ENCODE measurements at regions not wholly inside any gene's neighbourhood (a gene's known extent, or its start where the extent isn't known, plus 50 kb on each side); places are given as distances from the start of the nearest gene placed in this dataset.

DNA sequence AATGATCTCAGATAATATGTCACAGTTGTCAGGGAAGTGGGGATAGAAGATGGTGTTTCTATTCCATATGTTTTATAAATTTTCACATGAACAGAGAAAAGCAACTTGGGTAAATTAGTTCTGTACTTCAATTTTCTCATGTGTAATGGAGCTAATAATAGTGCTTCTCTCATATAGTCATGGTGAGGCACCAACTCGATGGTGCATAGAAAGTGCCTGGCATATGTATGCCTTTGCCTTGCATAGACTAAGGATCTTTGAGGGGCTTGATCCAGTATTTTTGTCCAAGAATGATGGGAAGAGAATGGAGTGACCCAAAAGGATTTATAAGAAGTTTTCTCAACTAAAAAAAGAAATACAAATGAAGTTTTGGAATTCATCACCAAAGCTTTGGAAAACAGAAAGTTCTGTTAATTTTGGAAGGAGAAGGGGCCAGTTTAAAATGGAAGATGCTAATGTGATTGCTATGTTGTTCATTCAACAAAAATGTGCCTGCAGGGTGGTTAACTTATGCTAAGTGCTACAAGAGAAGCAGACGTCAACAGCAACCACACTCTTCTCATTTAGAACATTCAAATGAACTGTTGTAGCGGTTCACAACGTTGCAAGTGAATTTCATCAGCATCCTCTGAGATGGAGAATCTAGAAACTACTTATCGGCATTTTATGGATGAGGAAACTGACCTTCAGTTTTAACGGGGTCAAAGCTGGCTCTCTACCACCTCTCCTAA is 86.1 kb downstream of the RTP4 start:
- Mint-ChIP-seq H3K27ac (ENCODE audit: unreplicated experiment) (no peak overlapping the region), H3K9me3 (ENCODE audit: unreplicated experiment) (no peaks in the 10 kb centered on the region), H3K36me3 (ENCODE audit: insufficient read depth, unreplicated experiment) (no peaks in the 10 kb centered on the region), H3K27me3 (ENCODE audit: insufficient read depth, unreplicated experiment) (no peaks in the 10 kb centered on the region), H3K4me3 (ENCODE audit: unreplicated experiment) (no peak overlapping the region), H3K4me1 (ENCODE audit: low read depth, unreplicated experiment) (no peaks in the 10 kb centered on the region)
- Histone ChIP-seq H3K9me3 (0 out of 2 replicates have a peak, but pooled peaks cover 3% of the 10 kb centered on the region), H3K4me1 (no peaks in the 10 kb centered on the region), H3K27me3 (replicated peaks; ENCODE audit: control insufficient read depth, insufficient read depth, low read length) (no peaks in the 10 kb centered on the region), H3K4me3 (ENCODE audit: low read depth, low read length) (no peak overlapping the region), H3K36me3 (ENCODE audit: control insufficient read depth, insufficient read depth, low read length) (no peaks in the 10 kb centered on the region)
- ChIA-PET CTCF (no interaction called here), POLR2A (no interaction called here)
- BruUV-seq (replicated peaks) = no TSS peak
- TF ChIP-seq, protein P1, sequence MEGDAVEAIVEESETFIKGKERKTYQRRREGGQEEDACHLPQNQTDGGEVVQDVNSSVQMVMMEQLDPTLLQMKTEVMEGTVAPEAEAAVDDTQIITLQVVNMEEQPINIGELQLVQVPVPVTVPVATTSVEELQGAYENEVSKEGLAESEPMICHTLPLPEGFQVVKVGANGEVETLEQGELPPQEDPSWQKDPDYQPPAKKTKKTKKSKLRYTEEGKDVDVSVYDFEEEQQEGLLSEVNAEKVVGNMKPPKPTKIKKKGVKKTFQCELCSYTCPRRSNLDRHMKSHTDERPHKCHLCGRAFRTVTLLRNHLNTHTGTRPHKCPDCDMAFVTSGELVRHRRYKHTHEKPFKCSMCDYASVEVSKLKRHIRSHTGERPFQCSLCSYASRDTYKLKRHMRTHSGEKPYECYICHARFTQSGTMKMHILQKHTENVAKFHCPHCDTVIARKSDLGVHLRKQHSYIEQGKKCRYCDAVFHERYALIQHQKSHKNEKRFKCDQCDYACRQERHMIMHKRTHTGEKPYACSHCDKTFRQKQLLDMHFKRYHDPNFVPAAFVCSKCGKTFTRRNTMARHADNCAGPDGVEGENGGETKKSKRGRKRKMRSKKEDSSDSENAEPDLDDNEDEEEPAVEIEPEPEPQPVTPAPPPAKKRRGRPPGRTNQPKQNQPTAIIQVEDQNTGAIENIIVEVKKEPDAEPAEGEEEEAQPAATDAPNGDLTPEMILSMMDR (IDR thresholded peaks at IDR 0.05; ENCODE audit: insufficient read depth in 1 of 2, low read depth in 1 of 2, low read length in 1 of 2, severe bottlenecking in 1 of 2, unreplicated experiment in 1 of 2) = no peak
- intact Hi-C loops (cut with micrococcal nuclease; ENCODE audit: unreplicated experiment) = no loop called here
- no peak for DNase-seq

DNA sequence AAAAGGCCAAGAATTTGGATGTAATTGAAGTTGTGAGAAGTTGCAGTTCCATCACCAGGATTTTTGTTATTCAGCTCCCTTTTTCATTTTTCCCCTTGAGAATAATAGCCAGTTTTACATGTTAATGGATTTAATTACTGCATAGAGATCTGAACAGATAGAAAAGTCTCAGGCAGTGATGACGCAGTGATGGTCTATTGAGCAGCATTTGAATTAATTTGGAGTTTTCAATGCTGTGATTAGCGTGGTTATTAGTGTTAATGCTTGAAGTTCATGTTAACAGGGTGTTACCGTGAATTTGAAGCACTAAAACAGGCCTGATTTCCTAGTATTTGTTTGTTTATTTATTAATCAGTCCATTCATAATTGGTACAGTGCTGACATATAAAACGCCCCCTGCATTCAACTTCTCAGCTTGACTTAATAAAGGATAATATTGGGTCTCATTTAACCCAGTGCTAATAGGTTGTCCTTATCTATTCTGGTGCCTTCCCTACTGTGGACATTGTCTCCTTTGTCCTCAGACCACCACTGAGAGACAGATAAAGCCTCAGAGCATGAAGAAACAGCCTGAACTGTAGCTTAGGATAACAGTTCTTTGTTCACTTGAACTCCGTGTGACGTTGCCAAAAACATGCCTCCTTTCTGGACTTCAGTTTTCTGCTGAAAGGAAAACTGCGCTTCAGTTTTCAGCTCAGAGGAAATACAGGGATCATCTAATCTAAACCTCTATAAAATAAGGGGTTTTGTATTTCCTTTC is 82.4 kb downstream of the RTP4 start:
- no peaks in the 10 kb centered on the region for H3K36me3 Mint-ChIP-seq (ENCODE audit: insufficient read depth, unreplicated experiment)
- H3K27me3 Mint-ChIP-seq (ENCODE audit: insufficient read depth, unreplicated experiment) = no peaks in the 10 kb centered on the region
- H3K36me3 ChIP-seq (ENCODE audit: control insufficient read depth, insufficient read depth, low read length) = no peaks in the 10 kb centered on the region
- no peaks in the 10 kb centered on the region for H3K27me3 ChIP-seq (replicated peaks; ENCODE audit: control insufficient read depth, insufficient read depth, low read length)
- no peaks in the 10 kb centered on the region for H3K4me1 ChIP-seq
- no peaks in the 10 kb centered on the region for H3K4me1 Mint-ChIP-seq (ENCODE audit: low read depth, unreplicated experiment)
- no peak overlapping the region for H3K27ac Mint-ChIP-seq (ENCODE audit: unreplicated experiment)
- no TSS peak for BruUV-seq (replicated peaks)
- no peak overlapping the region for H3K4me3 Mint-ChIP-seq (ENCODE audit: unreplicated experiment)
- no peaks in the 10 kb centered on the region for H3K9me3 Mint-ChIP-seq (ENCODE audit: unreplicated experiment)
- no peak overlapping the region for H3K4me3 ChIP-seq (ENCODE audit: low read depth, low read length)
- intact Hi-C loops (cut with micrococcal nuclease; ENCODE audit: unreplicated experiment) = no loop called here
- TF ChIP-seq, protein P1 (IDR thresholded peaks at IDR 0.05; ENCODE audit: insufficient read depth in 1 of 2, low read depth in 1 of 2, low read length in 1 of 2, severe bottlenecking in 1 of 2, unreplicated experiment in 1 of 2) = no peak
- POLR2A ChIA-PET = no interaction called here
- 0 out of 2 replicates have a peak, but pooled peaks cover 3% of the 10 kb centered on the region for H3K9me3 ChIP-seq
- CTCF ChIA-PET = no interaction called here
- DNase-seq = no peak

DNA sequence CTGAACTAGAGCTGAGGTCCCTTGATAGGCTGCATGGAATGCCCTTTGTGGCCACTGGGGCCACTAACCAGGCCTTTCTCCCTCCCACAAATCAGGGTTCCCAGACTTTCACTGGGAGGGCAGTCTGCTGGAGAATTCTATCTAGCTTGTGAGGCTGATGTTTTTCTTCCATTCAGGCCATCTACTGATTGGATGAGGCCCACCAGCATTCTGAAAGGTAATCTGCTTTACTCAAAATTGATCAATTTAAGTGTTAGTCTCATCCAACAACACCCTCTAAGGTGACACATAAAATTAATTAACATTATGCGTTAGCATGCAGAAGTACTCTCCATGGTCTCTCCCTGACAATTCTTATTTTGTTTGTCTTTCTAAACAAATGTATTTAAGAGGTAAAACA is 80.5 kb downstream of the RTP4 start:
- Mint-ChIP-seq H3K36me3 (ENCODE audit: insufficient read depth, unreplicated experiment) (no peaks in the 10 kb centered on the region), H3K9me3 (ENCODE audit: unreplicated experiment) (no peaks in the 10 kb centered on the region), H3K4me1 (ENCODE audit: low read depth, unreplicated experiment) (no peaks in the 10 kb centered on the region), H3K4me3 (ENCODE audit: unreplicated experiment) (no peak overlapping the region), H3K27me3 (ENCODE audit: insufficient read depth, unreplicated experiment) (no peaks in the 10 kb centered on the region), H3K27ac (ENCODE audit: unreplicated experiment) (no peak overlapping the region)
- H3K36me3 ChIP-seq (ENCODE audit: control insufficient read depth, insufficient read depth, low read length) = no peaks in the 10 kb centered on the region
- no TSS peak for BruUV-seq (replicated peaks)
- H3K4me3 ChIP-seq (ENCODE audit: low read depth, low read length) = no peak overlapping the region
- POLR2A ChIA-PET = no interaction called here
- DNase-seq = no peak
- 0 out of 2 replicates have a peak, but pooled peaks cover 3% of the 10 kb centered on the region for H3K9me3 ChIP-seq
- intact Hi-C loops (cut with micrococcal nuclease; ENCODE audit: unreplicated experiment) = no loop called here
- CTCF ChIA-PET = no interaction called here
- no peaks in the 10 kb centered on the region for H3K4me1 ChIP-seq
- H3K27me3 ChIP-seq (replicated peaks; ENCODE audit: control insufficient read depth, insufficient read depth, low read length) = no peaks in the 10 kb centered on the region
- TF ChIP-seq, protein P1 (IDR thresholded peaks at IDR 0.05; ENCODE audit: insufficient read depth in 1 of 2, low read depth in 1 of 2, low read length in 1 of 2, severe bottlenecking in 1 of 2, unreplicated experiment in 1 of 2) = no peak
